ENCODE measurements at regions not wholly inside any gene's neighbourhood (a gene's known extent, or its start where the extent isn't known, plus 50 kb on each side); places are given as distances from the start of the nearest gene placed in this dataset.

- DNase-seq: no peak
These were observed 257.1 kb upstream of the RPS6KA3 start for GRCh38 chrX:20523626-20524312.

DNA sequence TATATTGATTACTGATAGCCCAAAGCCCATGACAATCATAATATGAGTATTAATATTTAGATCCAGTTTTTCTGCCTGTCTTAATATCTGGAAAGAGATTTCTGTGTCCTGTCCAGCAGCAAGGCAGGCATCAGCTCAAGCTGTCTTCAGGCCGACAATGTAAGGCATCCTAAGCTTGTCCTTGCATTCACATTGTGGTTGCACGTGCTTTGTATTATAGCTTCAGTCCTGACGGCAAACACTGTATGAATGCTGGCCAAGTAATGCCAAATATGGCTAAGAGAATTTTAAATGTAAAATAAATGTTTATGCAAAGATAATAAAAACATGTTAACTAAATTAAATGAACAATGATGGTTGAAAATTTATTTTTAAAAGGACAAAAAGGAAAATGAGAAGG lies 255.7 kb upstream of the RPS6KA3 start:
- DNase-seq: no peak

GRCh38 chrX:20521222-20521621 lies 254.5 kb upstream of the RPS6KA3 start:
- DNase-seq: no peak

DNA sequence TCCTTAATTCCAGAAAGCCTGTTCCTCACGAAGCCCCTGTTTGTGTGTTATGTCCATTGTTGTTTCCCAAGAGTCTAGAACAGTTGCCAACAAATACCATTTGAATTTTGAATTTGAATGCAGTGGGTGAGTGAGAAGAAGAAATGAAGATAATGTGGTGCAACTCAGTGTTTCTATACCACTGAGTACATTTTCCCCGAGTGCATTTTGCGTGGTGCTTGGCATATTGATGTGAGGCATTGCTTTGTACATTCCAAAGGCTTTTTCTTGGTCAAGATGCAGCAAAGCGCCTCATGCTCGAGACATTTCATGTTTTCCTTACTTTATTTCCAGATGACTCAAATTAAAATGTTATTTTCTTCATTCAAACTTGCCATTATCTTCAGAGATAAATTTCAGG lies 253.1 kb upstream of the RPS6KA3 start:
- DNase-seq: no peak

DNA sequence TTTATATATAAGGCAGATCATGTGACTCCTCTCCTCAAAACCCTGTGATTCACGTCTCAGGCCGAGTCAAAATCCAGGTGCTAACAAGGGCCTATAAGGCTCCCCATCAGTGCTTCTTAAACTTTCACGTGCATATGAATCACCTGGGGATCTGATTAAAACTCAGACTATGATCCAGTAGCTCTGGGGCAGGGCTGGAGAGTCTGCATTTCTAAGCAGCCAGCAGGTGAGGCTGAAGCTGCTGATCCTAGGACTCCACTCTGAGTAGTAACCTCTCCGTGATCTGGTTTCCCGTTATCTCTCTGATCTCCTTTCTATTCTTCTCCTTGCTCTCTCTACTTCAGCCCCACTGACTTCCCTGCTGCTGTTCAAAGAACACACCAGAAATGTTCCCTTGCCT lies 252.4 kb upstream of the RPS6KA3 start:
- DNase-seq: no peak

GRCh38 chrX:20517565-20517964 lies 250.9 kb upstream of the RPS6KA3 start:
- DNase-seq: peak in 1 of 56 donors; percentile 12

DNA sequence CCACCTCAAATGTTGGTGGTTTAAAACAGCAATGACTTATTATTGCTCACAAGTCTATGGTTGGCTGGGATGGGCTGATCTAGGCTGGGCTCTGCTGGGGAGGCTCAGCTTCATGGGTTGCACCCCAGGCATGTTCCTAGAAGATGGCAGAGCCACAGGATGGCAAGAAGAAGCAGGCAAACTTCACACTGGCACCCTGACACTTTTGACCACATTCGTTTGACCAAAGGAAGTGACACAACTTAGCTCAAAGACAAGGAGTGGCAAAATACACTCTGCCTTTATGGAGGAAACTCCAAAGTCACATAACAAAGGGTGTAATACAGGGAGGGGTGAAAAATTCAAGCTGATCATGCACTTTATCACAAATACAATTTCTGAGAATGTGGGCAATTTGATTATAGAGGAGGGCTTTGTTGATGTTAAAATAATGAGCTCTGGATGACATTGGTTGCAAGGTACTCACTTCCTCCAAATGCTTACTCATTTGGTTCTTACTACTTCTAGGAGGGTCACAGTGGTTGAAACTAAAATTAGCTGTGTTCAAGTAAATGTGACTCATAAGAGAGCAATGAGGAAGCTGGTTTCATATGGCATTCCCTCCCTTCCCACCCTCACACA lies 249.2 kb upstream of the RPS6KA3 start:
- no peak for DNase-seq

GRCh38 chrX:20514358-20514757 lies 247.6 kb upstream of the RPS6KA3 start:
- DNase-seq: peak in 1 of 56 donors; percentile 14

DNA sequence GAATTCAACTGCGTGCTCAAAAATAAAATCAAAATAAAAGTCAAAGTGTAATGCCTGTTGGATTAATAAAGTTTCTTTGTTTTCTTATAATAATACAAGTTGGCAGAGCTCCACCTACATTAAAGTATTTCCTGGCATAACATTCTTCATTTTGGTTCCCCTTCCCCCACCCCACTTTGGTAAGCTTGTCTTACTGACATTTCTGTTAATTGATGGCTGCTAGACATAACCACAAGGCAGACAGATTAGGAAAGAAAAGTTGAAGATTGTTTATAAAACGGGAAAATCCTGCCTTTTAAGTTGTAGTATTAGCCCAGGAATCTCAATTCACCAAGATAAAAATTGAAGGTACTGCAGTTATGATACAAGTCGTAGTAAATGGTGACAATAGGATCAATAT lies 246.5 kb upstream of the RPS6KA3 start:
- DNase-seq: no peak

- DNase-seq: no peak
These were observed 245.1 kb upstream of the RPS6KA3 start for GRCh38 chrX:20511792-20512191.

- DNase-seq: no peak
These were observed 241.4 kb upstream of the RPS6KA3 start for GRCh38 chrX:20507901-20508620.

GRCh38 chrX:20506739-20507138 lies 240.0 kb upstream of the RPS6KA3 start:
- no peak for DNase-seq

DNA sequence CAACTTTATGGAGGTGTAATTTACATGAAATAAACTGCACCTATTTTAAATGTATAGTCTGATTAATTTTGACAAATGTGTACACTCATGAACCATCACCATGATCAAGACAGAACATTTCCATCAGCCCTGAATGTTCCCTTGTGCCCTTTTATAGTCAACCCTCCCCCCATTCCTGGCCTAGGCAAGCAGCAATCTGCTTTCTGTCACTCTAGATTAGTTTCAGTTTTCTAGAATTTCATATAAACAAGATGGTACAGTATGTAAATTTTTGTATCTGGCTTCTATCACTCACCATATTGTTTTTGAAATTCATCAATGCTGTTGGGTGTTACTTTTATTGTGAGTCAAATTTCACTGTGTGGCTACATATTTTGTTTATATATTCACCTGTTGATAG lies 234.2 kb upstream of the RPS6KA3 start:
- DNase-seq: no peak

DNA sequence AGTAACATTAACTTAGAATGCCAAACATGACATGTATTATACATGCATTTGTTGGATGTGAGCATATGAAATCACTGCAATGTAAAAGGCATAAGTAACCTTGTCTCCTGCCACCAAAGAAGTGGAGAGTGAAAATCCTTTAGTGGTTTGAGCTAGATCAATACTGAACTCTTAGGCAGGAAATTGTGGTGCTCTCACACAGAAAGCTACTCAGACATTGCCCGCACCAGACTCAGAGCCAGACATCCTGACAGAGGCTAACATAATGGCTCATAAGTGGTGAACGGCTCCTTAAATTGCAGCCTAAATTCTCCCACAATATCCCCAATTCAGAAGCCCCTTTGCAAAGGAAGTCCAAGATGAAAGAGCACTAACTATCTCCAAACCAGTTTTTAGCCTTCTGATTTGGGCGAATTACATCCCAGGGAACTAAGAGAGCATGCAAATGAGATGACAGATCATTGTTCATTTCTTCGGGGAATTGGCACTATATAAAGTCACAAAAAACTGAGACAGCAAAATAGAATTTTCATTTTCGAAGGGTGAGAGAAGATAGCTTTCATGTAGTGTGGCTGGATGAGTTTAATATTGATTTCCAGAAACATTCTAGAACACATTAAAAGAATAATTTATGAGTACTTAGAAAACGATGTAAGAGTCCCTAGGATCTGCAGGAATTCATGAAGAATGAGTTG lies 233.6 kb upstream of the RPS6KA3 start:
- no peak for DNase-seq

DNA sequence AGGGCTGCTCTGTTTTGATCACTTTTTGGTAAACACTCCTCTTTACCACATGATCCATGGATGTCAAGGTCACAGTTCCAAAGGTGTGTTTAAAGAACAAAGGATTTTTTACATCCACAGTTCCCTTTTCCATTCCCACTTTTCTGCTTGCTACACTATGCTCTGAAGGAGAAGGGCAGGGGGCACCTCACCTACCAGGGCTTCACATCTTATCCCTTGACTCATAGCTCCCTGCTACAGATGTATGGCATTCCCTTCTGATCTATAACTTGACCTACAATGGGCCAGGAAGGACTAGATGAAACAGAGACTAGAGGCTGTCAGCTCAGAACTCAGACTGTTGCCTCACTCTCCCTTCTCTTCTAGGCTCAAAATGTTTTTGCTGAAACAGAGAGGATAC lies 233.1 kb upstream of the RPS6KA3 start:
- no peak for DNase-seq

GRCh38 chrX:20498851-20499635 lies 232.3 kb upstream of the RPS6KA3 start:
- DNase-seq: no peak

GRCh38 chrX:20495575-20495974 lies 228.9 kb upstream of the RPS6KA3 start:
- DNase-seq: no peak

DNA sequence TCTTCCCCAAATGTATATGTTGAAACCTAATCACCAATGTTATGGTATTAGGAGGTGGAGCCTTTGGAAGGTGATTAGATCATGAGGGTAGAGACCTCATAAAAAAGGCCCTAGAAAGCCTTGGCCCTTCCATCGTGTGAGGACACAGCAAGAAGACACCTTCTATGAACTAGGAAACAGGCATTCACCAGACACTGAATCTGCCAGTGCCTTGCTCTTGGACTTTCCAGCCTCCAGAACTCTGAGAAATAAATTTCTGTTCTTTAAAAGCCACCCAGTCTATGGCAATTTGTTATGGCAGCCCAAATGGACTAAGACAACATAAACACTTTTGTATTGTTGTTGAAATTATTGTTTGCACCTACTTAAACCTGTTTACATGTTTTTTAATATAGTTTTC lies 221.8 kb upstream of the RPS6KA3 start:
- DNase-seq: no peak

GRCh38 chrX:20487227-20487626 lies 220.5 kb upstream of the RPS6KA3 start:
- DNase-seq: no peak

- no peak for DNase-seq
These were observed 214.9 kb upstream of the RPS6KA3 start for GRCh38 chrX:20481632-20482031.

DNA sequence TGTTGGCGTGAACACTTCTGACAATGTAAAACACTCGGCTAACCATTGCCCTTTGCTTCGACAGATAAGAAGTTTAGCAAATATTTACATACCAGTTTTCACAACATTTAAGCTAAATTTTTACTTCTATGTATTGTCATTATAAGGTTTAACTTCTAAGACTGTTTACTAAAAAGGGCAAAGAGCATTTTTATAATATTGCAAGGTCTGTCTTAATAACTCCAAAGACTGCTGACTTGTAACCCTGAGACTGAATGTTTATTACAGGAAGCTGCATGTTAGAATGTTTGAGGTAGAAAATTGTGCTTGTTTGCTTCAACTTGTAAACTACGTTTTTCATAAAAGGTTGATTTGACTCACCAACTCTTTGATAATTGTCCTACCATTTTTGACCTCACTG lies 213.2 kb upstream of the RPS6KA3 start:
- DNase-seq: no peak

Measured in nucleus accumbens (tissue), 56 donors.